ENCODE measurements at regions not wholly inside any gene's neighbourhood (a gene's known extent, or its start where the extent isn't known, plus 50 kb on each side); places are given as distances from the start of the nearest gene placed in this dataset.

- no peak for TF ChIP-seq ZFX (IDR thresholded peaks at IDR 0.05; ENCODE audit: borderline replicate concordance)
- no peak for TF ChIP-seq CTCF (IDR thresholded peaks at IDR 0.05)
- H3K27ac ChIP-seq, result no peak overlapping the region
Observed at GRCh38 chr1:81492628-81493027, 308.1 kb upstream of the ADGRL2 start.

DNA sequence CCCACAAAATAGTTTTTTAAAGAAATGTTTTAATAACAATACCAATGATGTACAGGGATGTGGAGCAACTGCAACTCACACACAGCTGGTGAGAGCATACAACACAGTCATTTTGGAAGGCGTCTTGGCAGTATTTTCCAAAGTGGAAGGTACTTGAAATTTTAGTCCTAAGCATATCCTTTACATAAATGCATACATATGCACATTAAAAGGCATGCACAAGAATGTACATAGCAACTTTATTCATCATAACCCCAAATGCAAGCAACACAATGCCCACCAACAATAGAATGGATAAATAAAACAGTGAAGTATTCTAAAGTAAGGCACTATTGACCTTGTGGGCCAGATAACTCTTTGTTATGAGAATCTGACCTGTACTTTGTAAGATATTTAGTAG lies 310.1 kb upstream of the ADGRL2 start:
- TF ChIP-seq CTCF (IDR thresholded peaks at IDR 0.05), result no peak
- TF ChIP-seq ZFX (IDR thresholded peaks at IDR 0.05; ENCODE audit: borderline replicate concordance), result no peak
- no peak overlapping the region for H3K27ac ChIP-seq

DNA sequence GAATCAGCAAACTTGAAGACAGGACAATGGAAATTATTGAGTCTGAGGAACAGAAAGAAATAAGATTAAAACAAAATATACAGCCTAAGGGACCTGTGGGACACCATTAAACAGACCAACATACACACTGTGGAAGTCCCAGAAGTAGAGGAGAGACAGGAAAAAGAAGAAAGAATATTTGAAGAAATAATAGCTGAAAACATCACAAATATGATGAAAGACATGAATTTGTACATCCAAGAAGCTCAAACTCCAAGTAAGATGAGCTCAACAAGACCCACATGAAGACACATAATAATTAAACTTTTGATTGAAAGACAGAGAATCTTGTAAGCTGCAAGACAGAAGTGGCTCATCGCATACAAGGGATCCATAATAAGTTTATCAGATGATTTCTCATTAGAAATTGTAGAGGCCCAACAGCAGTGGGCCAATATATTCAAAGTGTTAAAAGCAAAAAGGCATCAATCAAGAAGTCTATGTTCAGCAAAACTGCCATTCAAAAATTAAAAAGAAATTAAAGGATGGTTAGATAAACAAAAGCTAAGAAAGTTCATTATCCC lies 311.3 kb upstream of the ADGRL2 start:
- H3K27ac ChIP-seq, result no peak overlapping the region
- TF ChIP-seq CTCF (IDR thresholded peaks at IDR 0.05) (no peak), ZFX (IDR thresholded peaks at IDR 0.05; ENCODE audit: borderline replicate concordance) (no peak)

GRCh38 chr1:81484284-81484683 lies 316.4 kb upstream of the ADGRL2 start:
- H3K27ac ChIP-seq, result no peak overlapping the region
- TF ChIP-seq ZFX (IDR thresholded peaks at IDR 0.05; ENCODE audit: borderline replicate concordance), result no peak
- no peak for TF ChIP-seq CTCF (IDR thresholded peaks at IDR 0.05)

DNA sequence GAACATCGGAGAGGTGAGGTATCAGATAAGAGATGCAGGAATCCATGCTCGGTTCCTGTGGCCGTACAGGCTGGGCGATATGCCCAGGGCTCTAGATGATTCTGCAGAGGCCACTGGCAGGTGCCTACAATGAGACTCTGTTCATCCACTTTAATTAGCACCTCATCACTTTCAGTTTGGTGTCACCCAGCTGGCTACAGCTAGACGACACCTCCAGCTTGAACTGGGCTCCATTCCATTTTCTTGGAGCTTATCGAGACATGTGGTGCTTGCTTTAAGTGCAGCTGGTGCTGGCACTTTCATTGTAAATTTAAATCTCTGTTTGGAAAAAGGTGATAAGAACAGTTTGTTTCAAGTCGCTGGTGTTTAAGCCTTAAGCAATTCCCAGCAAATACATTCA lies 322.5 kb upstream of the ADGRL2 start:
- no peak for TF ChIP-seq CTCF (IDR thresholded peaks at IDR 0.05)
- no peak for TF ChIP-seq ZFX (IDR thresholded peaks at IDR 0.05; ENCODE audit: borderline replicate concordance)
- no peak overlapping the region for H3K27ac ChIP-seq

GRCh38 chr1:81477710-81478109 lies 323.0 kb upstream of the ADGRL2 start:
- no peak overlapping the region for H3K27ac ChIP-seq

DNA sequence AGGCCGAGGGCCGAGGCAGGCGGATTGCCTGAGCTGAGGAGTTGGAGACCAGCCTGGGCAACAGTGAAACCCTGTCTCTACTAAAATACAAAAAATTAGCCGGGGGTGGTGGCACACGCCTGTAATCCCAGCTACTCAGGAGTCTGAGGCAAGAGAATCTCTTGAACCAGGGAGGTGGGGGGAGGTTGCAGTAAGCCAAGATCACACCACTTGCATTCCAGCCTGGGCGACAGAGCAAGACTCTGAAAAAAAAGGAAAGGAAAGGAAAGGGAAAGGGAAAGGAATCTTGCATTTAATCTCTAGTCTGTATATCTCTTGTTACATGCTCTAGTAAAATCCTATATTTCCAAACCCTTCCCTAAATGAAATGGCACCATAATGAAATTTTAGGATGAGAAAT lies 328.3 kb upstream of the ADGRL2 start:
- TF ChIP-seq ZFX (IDR thresholded peaks at IDR 0.05; ENCODE audit: borderline replicate concordance) (no peak), CTCF (IDR thresholded peaks at IDR 0.05) (no peak)
- no peak overlapping the region for H3K27ac ChIP-seq

More at GRCh38 chr1:81477710-81478109, 323.0 kb upstream of the ADGRL2 start:
- TF ChIP-seq ZFX (IDR thresholded peaks at IDR 0.05; ENCODE audit: borderline replicate concordance) (no peak), CTCF (IDR thresholded peaks at IDR 0.05) (no peak)
